ENCODE measurements at regions not wholly inside any gene's neighbourhood (a gene's known extent, or its start where the extent isn't known, plus 50 kb on each side); places are given as distances from the start of the nearest gene placed in this dataset.

DNA sequence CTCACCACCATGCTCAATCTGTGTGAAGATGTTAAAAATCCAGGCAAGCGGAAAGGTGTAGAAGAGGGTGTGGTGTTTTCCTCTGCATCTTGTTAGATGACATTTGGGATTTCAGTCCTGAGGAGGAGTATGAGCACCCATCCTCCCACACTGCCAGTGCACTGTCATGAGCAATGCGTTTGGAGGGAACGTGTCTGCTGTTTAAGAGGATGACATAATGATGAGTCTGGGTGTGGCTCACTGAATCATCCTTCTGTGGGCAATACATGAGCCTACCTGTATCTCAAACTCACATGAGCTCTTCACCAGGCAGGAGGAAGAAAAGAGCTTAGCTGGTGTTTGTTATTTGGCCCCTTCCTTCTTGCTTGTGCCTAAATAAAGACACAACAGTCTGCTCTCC lies 67.9 kb upstream of the ARX start:
- no peak overlapping the region for H3K4me3 ChIP-seq (ENCODE audit: low read depth, low read length)
- Mint-ChIP-seq H3K4me3 (ENCODE audit: unreplicated experiment) (no peak overlapping the region), H3K27me3 (ENCODE audit: insufficient read depth, unreplicated experiment) (no peaks in the 10 kb centered on the region), H3K27ac (ENCODE audit: unreplicated experiment) (no peak overlapping the region), H3K9me3 (ENCODE audit: unreplicated experiment) (peaks cover 9% of the 10 kb centered on the region), H3K4me1 (ENCODE audit: low read depth, unreplicated experiment) (no peaks in the 10 kb centered on the region), H3K36me3 (ENCODE audit: insufficient read depth, unreplicated experiment) (no peaks in the 10 kb centered on the region)
- intact Hi-C loops (cut with micrococcal nuclease; ENCODE audit: unreplicated experiment) = no loop called here
- ChIA-PET POLR2A (no interaction called here), CTCF (no interaction called here)
- no peak for TF ChIP-seq CTCF (IDR thresholded peaks at IDR 0.05; ENCODE audit: insufficient read depth in 1 of 2, low read depth in 1 of 2, low read length in 1 of 2, severe bottlenecking in 1 of 2, unreplicated experiment in 1 of 2)
- no peak for DNase-seq
- H3K4me1 ChIP-seq = no peaks in the 10 kb centered on the region
- H3K36me3 ChIP-seq (ENCODE audit: control insufficient read depth, insufficient read depth, low read length) = no peaks in the 10 kb centered on the region
- no peaks in the 10 kb centered on the region for H3K9me3 ChIP-seq
- H3K27me3 ChIP-seq (replicated peaks; ENCODE audit: control insufficient read depth, insufficient read depth, low read length) = no peaks in the 10 kb centered on the region
- no TSS peak for BruUV-seq (replicated peaks)

GRCh38 chrX:25079020-25079419 lies 63.3 kb upstream of the ARX start:
- Mint-ChIP-seq H3K27me3 (ENCODE audit: insufficient read depth, unreplicated experiment) (peaks cover 2% of the 10 kb centered on the region), H3K4me1 (ENCODE audit: low read depth, unreplicated experiment) (no peaks in the 10 kb centered on the region), H3K27ac (ENCODE audit: unreplicated experiment) (no peak overlapping the region), H3K9me3 (ENCODE audit: unreplicated experiment) (no peaks in the 10 kb centered on the region), H3K4me3 (ENCODE audit: unreplicated experiment) (no peak overlapping the region), H3K36me3 (ENCODE audit: insufficient read depth, unreplicated experiment) (no peaks in the 10 kb centered on the region)
- DNase-seq = no peak
- no peak overlapping the region for H3K4me3 ChIP-seq (ENCODE audit: low read depth, low read length)
- no peak for TF ChIP-seq CTCF (IDR thresholded peaks at IDR 0.05; ENCODE audit: insufficient read depth in 1 of 2, low read depth in 1 of 2, low read length in 1 of 2, severe bottlenecking in 1 of 2, unreplicated experiment in 1 of 2)
- no peaks in the 10 kb centered on the region for H3K9me3 ChIP-seq
- H3K27me3 ChIP-seq (replicated peaks; ENCODE audit: control insufficient read depth, insufficient read depth, low read length) = no peaks in the 10 kb centered on the region
- ChIA-PET POLR2A (no interaction called here), CTCF (no interaction called here)
- H3K36me3 ChIP-seq (ENCODE audit: control insufficient read depth, insufficient read depth, low read length) = no peaks in the 10 kb centered on the region
- no peaks in the 10 kb centered on the region for H3K4me1 ChIP-seq
- no TSS peak for BruUV-seq (replicated peaks)
- intact Hi-C loops (cut with micrococcal nuclease; ENCODE audit: unreplicated experiment) = no loop called here

GRCh38 chrX:25076941-25077500 lies 61.3 kb upstream of the ARX start:
- POLR2A ChIA-PET = no interaction called here

More at GRCh38 chrX:25076941-25077500, 61.3 kb upstream of the ARX start:
- no peak for TF ChIP-seq CTCF (IDR thresholded peaks at IDR 0.05; ENCODE audit: insufficient read depth in 1 of 2, low read depth in 1 of 2, low read length in 1 of 2, severe bottlenecking in 1 of 2, unreplicated experiment in 1 of 2)
- Histone ChIP-seq H3K9me3 (no peaks in the 10 kb centered on the region), H3K4me1 (no peaks in the 10 kb centered on the region), H3K27me3 (replicated peaks; ENCODE audit: control insufficient read depth, insufficient read depth, low read length) (no peaks in the 10 kb centered on the region), H3K4me3 (ENCODE audit: low read depth, low read length) (no peak overlapping the region), H3K36me3 (ENCODE audit: control insufficient read depth, insufficient read depth, low read length) (no peaks in the 10 kb centered on the region)
- no peaks in the 10 kb centered on the region for H3K9me3 Mint-ChIP-seq (ENCODE audit: unreplicated experiment)
- no peaks in the 10 kb centered on the region for H3K4me1 Mint-ChIP-seq (ENCODE audit: low read depth, unreplicated experiment)
- no peak overlapping the region for H3K4me3 Mint-ChIP-seq (ENCODE audit: unreplicated experiment)
- no TSS peak for BruUV-seq (replicated peaks)
- CTCF ChIA-PET = no interaction called here
- no peaks in the 10 kb centered on the region for H3K36me3 Mint-ChIP-seq (ENCODE audit: insufficient read depth, unreplicated experiment)
- H3K27me3 Mint-ChIP-seq (ENCODE audit: insufficient read depth, unreplicated experiment) = peaks cover 6% of the 10 kb centered on the region
- H3K27ac Mint-ChIP-seq (ENCODE audit: unreplicated experiment) = no peak overlapping the region
- no peak for DNase-seq
- intact Hi-C loops (cut with micrococcal nuclease; ENCODE audit: unreplicated experiment) = no loop called here
